Stimulated activated CD8-positive, alpha-beta memory T cell treated with anti-CD3 and anti-CD28 coated beads, Interleukin-7, amount 100 ng/mL, for 48 hours (primary cell): ENCODE measurements at regions not wholly inside any gene's neighbourhood (a gene's known extent, or its start where the extent isn't known, plus 50 kb on each side); places are given as distances from the start of the nearest gene placed in this dataset.
"Not testable (repeated sequence)": the region's sequence is repeated elsewhere in the genome, so short reads cannot be mapped to it uniquely, and the experiment has no call there.

Experiments
- DNase-seq, 2 donors: peaks; one replicate each; pipeline ENCODE4 v3.0.0-alpha.2; 2020; ENCODE audit warnings: low read depth in 1 of 2; ENCODE audit errors: extremely low read depth in 1 of 2

DNA sequence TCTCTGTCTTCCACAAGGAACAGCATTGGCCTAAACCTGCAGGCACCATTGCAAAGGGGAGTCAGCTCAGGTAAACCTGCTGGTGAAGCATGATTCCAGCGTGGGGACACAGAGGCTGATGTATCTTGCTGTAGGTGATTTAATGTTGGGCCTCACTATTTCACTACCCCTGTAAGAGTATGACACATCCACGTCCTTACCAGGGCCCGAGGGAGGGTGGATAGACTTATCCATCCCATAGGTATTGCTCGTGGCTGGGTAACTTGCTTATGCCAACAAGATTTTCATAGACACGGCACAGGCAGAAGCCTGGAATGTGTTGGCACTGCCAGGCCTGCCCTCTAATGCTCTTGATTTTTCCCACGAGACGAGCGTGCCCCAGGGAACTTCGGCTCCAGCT lies 107.4 kb upstream of the SULF2 start:
- not testable (repeated sequence) for DNase-seq

DNA sequence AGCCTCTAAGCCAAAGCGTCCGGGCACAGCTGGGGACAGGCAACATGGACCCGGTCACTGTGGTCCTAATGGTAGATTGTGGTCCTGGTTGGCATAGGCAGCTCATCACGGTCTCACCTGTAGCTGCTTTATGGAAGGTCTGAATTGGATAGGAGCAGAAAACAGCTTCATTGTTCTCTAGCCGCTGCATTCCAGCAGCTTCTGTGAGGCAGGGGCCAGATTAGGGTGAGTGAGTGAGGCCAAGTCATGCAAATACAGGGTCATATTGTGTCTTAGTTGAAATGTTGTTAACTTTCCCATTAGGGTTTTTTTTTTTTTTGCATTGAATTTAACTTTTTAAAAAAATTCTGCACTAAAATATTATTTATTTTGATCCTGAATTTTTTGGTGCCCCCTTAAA lies 105.4 kb upstream of the SULF2 start:
- DNase-seq, result not testable (repeated sequence)

DNA sequence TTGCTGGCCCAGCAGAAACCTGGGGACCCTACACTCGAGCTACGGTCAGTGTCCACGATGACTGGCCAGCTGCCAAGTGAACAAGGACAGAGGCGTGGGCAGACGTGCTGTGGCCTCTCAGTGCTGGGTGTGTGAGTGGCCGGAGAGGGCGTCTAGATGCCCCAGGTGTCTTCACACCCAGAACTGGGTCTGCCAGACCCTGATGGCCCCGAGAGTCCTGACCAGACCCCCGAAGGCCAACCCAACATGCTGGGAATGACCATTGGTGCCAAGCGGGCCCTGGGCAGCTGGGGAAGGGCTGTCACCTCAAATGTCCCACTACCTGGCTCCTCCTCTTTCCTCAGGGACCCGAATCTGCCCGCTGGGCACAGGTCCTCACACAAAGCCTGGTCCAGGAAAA lies 104.5 kb upstream of the SULF2 start:
- DNase-seq, result not testable (repeated sequence)

DNA sequence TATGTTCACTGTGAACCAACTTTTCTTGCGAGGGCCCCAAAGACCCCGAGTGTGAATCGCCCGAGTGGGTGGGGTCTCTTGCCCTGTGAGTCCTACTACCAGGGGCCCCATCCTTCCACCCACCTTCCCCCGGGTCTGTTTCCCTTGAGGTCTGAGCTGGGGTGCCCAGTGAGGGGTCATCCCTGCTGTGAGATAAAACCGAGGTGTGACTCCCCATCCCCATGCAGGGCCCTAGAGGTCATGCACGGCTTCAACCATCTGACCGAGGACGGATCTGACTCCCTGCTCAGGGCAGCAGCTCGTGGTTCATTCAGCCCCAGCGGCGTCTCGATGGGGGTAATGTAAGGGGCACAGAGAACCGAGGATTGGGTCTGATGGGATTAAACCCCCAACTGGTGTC lies 103.1 kb upstream of the SULF2 start:
- DNase-seq, result no peak

DNA sequence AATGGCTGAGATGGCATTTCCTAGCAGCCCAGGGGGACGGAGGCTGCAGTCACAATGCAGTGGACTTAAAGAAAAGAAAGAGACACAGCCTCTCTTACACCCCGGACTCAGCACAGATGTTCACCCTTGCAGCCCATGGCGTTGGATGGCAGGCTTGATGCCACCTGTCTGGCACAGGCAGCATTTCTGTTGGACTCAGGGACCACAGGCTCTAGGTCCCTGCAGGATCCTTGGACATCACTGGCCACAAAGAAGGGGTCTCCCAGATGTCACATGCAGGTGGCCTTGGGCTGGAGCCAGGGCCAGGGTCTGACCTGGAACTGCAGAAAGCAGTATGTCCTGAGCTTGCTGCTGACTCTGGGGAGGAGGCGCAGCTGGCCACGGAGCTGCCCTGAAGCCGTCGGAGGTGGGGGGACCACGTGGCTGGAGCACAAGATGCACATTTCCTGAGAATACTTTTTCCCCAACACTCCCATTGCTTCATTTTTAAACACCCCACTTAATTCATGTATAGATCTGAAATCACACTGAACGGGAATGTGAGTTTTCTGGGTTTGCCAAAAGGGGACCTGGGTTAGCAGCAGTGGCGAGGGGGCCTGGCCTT lies 102.3 kb upstream of the SULF2 start:
- DNase-seq, result no peak

DNA sequence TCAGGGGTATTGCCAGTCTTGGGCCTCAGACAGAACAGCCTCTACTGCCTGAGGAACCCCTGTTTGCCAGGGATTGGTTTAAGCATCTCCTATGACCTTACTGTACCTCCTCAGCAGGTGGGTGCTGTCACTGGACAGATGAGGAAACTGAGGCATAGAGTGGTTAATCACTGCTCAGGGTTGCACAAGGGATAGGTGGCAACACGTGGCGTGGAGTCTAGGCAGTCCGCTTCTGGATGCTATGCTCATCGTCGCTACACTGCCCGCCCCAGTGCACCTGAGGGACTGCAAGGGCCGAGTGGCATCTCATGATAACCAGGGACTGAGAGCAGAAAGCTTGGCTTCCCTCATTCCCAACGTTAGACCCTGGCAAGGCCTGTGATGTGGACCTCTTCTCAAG lies 101.8 kb upstream of the SULF2 start:
- DNase-seq, result no peak

DNA sequence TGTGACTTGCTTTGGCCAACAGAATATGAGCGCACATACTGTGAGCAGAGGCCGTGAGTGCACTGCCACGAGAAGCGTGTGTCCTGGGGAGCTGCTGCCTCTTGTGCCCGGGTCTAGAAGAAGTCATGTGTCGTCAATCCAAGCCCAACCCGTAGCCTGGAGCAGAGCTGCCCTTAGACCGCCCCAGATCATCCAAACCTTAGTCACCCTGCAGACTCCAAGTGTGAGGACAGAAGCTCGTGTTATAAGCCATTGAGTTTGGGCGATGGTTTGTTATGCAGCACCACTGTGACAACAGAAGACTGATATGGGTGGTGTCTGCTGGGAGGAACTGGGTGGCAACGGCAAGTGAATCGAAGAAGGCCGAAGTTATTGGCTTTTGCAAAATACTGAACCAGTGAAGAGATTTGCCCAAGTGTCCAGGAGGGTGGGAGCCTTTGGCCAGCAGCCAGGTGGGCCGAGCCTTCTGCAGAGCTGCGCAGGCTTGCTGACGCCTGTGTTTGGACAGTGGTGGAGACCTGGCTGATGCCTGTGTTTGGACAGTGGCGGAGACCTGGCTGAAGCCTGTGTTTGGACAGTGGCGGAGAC lies 101.3 kb upstream of the SULF2 start:
- DNase-seq, result no peak

DNA sequence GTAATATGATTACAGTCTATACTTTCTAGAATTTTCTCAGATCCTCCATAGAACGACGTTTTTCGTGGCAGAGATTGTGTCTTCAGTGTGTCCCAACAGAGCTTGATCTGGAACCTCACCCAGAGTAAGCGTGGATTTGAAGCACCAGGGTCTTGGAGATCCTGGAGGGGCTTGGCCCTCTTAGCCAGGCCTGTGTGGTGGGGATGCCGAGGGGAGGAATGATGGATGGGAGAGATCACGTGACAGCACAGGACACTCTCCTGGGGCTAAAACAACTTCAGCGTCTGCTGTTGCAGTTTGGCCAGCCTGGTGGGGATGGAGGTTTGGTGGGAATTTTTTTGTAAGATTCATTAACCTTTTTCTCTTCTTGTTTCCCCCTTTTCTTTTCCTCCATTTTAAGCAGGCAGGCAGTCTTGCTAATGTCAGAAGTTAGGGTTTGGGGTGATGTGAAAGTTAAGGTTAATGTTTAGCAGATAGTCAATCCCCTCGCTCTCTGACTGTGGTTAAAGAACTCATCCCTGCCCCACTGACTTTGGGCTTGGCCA lies 100.7 kb upstream of the SULF2 start:
- DNase-seq, result no peak

DNA sequence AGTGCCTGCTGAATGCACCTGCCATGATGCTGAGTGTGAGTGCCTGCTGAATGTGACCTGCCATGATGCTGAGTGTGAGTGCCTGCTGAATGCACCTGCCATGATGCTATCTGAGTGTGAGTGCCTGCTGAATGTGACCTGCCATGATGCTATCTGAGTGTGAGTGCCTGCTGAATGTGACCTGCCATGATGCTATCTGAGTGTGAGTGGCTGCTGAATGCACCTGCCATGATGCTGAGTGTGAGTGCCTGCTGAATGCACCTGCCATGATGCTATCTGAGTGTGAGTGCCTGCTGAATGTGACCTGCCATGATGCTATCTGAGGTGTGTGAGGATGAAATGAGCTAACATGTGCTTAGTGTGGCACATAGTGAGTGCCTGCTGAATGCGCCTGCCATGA lies 98.7 kb upstream of the SULF2 start:
- DNase-seq, result not testable (repeated sequence)

DNA sequence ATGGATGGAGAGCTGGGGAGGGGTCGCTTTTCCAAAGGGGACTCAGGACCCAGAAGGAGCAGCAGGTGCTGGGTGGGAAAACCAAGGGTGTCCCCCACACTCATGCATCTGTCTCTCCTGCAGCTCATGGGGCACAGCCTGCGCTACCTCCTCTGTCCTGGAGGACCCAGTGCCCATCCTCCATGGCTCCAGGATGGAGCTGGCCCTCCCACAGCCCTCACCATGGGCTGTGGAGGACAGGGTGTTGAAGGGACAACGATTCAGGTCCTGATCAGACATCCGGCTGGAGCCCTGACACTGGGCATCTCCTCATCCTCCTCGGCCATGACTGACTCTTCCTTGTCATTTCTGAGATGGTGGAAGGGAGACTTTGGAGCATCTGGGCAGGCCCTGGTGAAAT lies 97.9 kb upstream of the SULF2 start:
- DNase-seq, result no peak

DNA sequence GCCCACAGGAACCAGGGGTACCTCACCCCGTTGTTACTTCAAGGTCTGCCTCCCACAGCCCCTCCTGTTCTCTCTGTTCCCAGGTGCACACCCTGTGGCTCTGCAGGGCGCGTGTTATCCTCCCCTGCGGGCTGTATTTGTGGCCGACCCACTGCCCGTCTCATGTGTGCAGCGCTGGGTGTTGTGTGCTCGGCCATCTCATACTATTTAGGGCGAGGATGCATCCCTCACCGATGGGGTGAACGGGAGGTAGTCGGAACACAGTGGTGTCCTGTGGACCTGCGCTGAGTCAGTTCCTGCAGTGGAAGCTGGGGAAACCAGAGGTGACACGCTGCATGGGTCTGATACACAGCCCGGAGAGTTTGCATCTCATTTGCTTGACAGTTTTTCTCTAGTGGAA lies 94.5 kb upstream of the SULF2 start:
- DNase-seq, result no peak

DNA sequence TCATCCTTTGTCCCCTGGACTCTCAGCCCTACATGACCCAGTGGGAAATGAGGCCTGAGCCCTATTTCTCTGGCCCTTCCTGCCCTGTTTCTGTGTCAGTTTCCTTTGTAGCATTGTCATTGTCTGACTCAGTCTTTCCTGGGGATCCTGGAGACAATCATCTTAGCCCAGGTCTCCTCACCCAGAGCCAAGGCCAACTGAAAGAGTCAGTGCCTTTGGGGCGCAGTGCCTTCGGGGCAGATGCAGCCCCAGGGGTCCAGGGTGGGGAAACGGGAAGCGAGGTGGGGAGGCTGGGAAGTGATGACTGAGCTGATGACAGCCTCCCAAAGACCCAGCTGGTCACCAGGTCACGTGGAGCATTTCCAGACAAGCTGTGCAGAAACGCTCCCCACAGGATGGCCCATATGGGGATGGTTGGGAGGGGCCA lies 93.3 kb upstream of the SULF2 start:
- no peak for DNase-seq

DNA sequence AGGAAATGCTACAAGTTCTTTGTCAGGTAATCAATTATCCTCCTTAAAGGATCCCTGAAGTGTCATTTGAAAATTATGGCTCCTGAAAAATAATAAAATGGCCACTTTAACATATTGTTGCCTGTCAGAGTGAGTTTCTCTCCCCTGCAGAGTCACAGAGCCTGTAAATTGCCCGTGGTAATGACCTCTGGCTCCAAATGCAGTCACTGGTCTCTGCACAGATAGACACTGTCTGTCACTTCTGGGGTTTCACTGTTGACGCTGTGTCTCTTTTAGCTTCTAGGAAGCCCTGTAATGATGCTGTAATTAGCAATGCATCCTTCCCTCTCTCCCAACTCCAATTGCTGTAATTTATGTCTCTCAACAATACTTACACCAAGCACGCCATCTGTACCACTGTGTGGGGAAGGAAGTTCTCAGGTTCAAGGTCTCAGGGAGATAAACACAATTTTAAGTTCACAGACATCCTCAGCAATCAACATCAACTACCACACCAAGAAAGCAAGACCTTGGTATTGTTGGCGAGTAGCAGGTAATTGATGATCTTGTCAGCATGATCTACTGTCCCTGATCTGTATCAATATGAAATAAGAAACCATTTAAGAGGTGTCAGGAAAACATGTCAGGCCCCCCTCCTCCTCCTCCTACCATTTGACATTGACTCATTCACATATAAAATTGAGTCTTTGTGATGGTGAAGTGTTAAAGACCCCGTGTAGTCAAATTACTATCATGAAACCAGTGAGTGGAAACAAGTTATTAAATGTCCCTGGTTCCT lies 91.2 kb upstream of the SULF2 start:
- no peak for DNase-seq

DNA sequence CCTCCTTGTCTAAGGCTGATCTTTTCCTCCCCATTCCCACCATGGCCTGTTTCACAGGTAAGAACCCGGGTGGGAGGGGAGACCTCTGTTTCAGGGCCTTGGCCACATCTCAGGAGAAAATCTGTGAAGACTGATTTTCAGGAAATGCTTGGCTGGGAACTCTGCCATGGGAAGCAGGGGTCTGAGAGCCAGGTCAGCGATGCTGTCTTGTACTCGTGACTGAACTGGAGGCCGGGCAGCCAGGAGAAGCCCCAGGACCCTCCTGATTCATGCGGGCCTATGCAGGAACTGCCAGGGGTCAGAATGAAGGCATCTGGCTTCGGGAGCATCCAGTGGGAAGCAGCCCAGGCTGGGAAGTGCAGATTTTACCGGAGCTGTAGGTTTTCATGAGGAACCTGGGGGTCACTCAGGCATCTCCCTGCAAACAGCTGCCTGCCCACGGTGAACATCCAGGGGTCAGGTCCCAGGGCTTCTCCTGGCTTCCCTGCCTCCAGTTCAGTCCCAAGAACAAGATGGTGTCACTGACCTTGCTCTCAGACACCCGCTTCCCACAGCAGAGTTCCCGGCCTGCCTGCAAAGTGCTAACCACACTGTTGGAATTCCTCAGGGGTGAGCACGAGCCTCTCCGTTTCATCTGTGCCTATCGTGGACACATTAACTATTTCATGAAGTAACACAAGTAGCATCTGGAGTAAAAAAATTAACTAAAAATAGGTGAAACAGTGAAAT lies 90.2 kb upstream of the SULF2 start:
- no peak for DNase-seq

DNA sequence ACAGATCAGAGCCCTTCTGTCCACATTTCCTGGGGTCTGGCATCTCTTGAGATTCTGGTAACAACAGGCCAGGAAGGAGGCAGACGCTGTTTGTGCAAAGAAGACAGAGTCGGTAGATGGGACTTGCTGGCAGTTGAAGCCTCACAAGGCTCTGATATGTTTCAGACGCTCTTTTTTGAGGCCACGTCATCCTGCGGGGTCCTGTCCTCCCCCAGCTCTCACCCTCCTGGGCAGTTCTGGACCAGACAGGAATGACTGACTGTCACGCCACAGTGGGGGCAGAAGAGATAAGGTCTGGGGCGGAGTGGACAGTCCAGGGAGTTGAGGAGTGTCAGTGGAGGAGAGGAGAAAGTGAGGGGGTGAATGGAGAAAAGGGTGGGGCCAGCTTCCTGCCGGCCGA lies 87.1 kb upstream of the SULF2 start:
- no peak for DNase-seq

DNA sequence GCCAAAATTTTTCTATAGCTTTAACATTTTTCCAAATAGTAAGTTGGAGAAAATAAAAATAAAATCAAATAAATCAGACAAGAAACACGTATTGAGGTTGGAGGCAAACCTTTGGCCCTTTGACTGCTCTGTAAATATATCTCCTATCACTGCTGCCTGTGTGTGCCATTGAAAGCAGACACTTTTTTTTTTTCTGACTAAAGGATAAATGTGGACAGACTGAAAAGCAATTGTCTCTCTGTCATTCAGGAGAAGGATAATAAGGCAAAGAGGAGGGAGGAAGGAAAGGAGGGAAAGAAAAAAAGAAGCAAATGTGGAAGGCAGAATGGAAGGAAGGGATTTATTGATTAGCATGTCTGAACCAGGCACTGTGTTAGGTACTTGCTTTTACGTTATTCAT lies 85.2 kb upstream of the SULF2 start:
- DNase-seq, result no peak

DNA sequence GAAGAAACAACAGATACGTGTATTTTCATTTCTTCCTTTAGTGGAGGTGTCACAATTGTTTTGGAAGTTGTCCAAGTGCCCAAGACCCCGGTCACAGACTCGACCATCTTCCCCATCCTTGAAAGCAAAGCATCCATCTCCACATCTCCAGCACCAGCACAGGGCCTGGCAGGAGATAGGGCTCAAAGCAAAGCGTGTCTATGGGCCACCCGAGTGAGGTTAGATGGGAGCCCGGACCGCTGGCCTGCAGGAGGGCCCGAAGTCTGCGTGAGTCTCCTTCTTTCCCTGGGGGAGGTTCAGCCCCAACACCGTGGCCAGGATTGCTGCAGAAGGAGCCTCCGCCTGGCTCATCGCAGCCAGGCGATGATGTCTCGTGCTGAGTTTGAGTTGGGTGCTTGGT lies 83.5 kb upstream of the SULF2 start:
- DNase-seq, result no peak

DNA sequence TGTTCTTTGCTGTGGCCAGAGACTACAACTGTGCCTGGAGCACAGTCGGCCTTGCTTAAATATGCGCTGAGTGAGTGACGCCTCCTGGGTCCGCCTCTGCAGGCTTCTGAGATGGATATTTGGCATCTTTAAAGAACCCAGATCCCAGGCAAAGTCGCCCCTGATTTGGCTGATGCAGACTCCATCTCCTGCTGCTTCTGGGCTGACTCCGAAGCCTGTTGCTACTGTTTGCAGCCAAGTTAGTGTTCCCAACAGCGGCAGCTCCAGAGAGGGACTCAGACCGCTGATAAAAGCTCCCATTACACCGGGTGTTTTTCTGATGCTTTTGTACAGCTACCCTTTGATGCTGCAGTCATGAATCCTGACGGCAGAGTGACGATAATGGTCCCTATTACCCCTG lies 83.0 kb upstream of the SULF2 start:
- DNase-seq, result no peak

DNA sequence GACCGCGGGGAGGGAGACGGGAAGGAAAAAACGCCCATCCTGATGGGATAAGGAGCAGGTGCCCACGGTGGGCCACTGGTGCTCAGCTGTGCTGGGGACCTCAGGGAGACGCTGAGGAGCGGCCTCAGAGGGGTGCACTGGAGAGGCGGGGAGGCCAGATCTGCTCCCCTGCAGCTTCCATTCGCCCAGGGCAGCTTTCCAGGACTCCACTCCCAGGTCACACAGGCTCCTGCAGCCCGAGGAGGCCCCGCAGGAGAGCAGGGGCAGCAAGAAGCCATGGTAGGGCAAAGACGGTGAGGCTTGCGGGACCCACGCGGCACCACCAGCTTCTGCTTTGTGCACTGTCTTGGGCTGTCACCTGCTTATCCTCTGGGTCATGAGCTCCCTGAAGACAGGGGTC lies 82.5 kb upstream of the SULF2 start:
- DNase-seq, result no peak

DNA sequence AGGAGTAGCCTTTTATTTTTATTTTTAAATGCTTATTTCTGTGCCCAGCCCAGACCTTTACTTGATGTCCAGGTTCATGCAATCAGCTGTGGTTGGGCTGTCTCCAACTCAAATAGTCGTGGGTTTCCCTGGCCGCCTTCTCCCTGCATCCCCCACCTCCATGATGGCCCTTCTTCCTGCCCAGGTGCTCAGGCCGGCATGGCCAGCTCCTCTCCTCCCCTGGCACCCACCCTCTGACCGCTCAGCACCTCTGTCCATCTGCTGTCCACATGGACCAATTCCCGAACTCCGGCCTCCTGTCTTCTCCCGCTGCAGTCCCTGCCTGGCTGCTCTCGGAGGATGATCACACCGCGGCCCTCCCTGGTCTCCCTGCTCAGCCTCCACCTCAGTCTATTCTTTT lies 81.2 kb upstream of the SULF2 start:
- DNase-seq, result no peak

DNA sequence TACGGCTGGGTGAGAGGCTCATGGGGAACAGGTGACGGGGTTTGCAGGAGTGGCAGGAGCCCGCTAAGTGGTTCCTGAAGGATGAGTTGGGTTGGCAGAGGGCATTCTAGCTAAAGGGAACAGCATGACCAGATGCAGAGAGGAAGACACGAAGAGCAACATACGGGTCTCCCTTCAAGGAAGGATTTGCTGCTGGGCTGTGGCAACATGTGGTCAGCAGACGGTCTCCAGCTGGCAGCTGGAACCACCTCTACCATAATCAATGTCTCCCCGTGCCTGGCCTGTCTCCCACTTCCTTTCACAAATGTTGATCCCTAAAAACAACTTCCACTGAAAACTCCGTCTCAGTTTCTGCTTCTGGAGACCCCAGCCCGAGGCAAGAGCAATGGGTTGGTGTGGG lies 80.6 kb upstream of the SULF2 start:
- no peak for DNase-seq

DNA sequence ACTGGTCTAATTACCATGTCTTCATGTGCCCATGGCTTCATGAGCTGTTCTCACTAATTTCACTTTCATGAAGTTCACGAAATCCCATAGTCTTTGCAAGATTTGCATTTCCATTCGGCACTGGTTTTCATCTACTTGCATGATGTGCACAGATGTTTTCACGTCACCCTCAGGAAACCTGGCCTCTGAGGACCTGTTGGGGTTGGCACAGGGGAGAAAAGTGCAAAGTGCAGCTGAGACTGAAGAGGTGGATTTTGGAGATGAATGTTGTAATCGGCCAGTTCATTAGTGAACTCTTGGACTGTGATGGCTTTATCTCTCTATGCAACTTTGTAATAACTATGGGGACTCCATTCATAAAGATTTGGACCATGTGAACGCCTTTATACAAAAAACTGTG lies 80.2 kb upstream of the SULF2 start:
- no peak for DNase-seq
